Neutrophil (primary cell): ENCODE measurements at regions not wholly inside any gene's neighbourhood (a gene's known extent, or its start where the extent isn't known, plus 50 kb on each side); places are given as distances from the start of the nearest gene placed in this dataset.

ENCODE experiments used
- H3K27ac ChIP-seq: fragments of 200-600 bp; sonication (generic); 2 replicates; pipeline ENCODE4 v1.5.1; 2016; ENCODE audit warnings: mild to moderate bottlenecking, moderate library complexity
- H3K27me3 ChIP-seq: fragments of 200-600 bp; sonication (generic); 2 replicates; pipeline ENCODE4 v1.6.0; 2016; ENCODE audit warnings: mild to moderate bottlenecking
- H3K36me3 ChIP-seq: fragments of 200-600 bp; sonication (generic); 2 replicates; pipeline ENCODE4 v1.5.1; 2017
- H3K4me1 ChIP-seq, 2 experiments: fragments of 200-600 bp in 1 of 2; sonication (generic) in 1 of 2; 1 replicate in 1 of 2; 2 replicates in 1 of 2; pipeline versions ENCODE4 v1.5.1 to v1.6.1; 2013 to 2016; ENCODE audit warnings: low read depth in 1 of 2, low read length in 1 of 2, mild to moderate bottlenecking in 1 of 2, moderate library complexity in 1 of 2; ENCODE audit not compliant: control insufficient read depth in 1 of 2, insufficient read depth in 1 of 2
- H3K4me3 ChIP-seq, 2 experiments: fragments of 200-600 bp in 1 of 2; sonication (generic) in 1 of 2; 1 replicate in 1 of 2; 2 replicates in 1 of 2; pipeline ENCODE4 v1.5.1; 2013 to 2016; ENCODE audit warnings: low read depth in 1 of 2, low read length in 1 of 2, mild to moderate bottlenecking in 1 of 2, moderate library complexity in 1 of 2
- H3K9me3 ChIP-seq: fragments of 200-600 bp; sonication (generic); 2 replicates; pipeline ENCODE4 v1.5.1; 2016
- CTCF ChIP-seq: fragments of 200-600 bp; sonication (generic); IDR thresholded peaks from 2 replicates; pipeline ENCODE4 v1.5.1; 2016; ENCODE audit warnings: antibody characterized with exemption

DNA sequence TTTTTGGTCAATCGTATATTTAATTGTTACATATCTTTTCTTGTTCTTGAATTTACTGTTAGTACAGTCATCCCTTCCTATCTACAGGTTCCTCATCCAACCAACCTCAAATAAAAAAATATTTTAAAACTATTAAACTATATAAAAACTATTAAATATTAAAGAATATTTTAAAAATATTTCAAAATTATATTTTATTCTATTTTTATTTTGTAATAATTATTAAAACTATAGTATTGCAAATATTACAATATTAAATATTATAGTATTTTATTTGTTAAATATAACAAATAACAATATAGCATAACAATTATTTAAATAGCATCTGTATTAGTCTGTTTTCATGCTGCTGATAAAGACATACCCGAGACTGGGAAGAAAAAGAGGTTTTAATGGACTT lies 357.9 kb upstream of the GOLIM4 start:
- H3K9me3 ChIP-seq: no peaks in the 10 kb centered on the region
- no peaks in the 10 kb centered on the region for H3K36me3 ChIP-seq
- H3K27ac ChIP-seq: no peak overlapping the region
- TF ChIP-seq CTCF: no peak
- H3K27me3 ChIP-seq: no peaks in the 10 kb centered on the region
- H3K4me3 ChIP-seq: no peak overlapping the region
- H3K4me1 ChIP-seq: no peaks in the 10 kb centered on the region

DNA sequence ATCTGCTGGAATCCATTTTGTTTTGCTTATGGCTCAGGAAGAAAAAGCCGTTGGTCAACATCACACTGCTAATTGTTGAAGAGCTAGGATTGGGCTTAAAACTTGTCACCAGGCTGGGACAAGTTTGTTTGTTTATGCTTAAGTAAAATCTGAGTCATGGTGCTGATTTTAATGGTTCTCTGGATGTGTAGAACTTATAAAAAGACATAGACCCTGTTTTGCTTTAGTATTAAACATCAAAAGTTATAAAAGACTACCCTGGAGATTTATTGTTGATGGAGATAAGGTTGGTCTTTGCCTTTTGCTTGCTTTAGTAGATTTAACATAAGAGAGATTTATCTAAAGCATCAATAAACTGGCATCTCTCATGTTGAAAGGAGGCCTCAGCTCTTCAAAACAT lies 348.2 kb upstream of the GOLIM4 start:
- H3K9me3 ChIP-seq: no peaks in the 10 kb centered on the region
- H3K4me3 ChIP-seq: no peak overlapping the region
- no peak overlapping the region for H3K27ac ChIP-seq
- no peaks in the 10 kb centered on the region for H3K36me3 ChIP-seq
- H3K27me3 ChIP-seq: no peaks in the 10 kb centered on the region
- no peak for TF ChIP-seq CTCF
- no peaks in the 10 kb centered on the region for H3K4me1 ChIP-seq

DNA sequence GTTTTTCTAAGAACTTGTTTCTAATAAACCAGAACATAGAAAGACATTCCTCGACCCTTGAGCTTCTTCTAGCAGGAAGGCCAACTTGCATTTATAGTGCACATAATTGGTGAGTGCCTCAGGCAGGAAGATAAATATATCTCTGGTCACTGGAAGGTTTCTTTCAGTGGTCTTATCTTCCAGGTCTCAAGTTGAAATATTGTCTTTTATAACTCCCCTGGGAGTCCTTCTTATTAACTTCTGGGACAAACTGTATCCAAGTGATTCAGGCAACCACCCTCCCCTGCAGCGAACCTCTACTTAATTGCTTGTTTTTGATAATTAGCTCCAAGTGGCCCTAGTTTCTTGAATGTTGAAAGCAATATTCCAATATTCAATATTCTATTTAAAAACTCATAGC lies 346.8 kb upstream of the GOLIM4 start:
- TF ChIP-seq CTCF: no peak
- Histone ChIP-seq H3K4me3 (no peak overlapping the region), H3K27me3 (no peaks in the 10 kb centered on the region), H3K27ac (no peak overlapping the region), H3K36me3 (no peaks in the 10 kb centered on the region), H3K9me3 (no peaks in the 10 kb centered on the region), H3K4me1 (no peaks in the 10 kb centered on the region)

DNA sequence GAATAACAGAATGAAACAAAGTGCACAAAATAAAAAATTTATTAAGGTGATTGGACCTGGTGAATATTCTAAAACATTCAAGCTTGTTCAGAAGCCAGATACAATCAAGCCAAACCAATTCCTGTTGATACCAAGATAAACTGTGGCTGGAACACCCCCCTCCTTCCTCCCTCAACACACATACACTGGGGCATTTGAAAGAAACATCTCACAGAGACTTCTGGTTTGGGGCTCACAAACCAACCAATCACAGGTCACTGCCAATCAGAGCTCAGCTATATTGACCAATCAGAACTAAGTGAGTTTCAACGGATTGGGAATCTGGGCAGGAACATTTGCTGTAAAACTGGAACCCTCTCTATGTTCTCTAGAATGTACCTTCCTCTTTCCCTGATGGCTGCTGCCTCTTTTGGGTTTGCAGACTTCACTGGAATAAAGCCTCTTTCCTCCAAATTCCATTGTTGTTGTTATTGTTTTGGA lies 340.6 kb upstream of the GOLIM4 start:
- H3K9me3 ChIP-seq: no peaks in the 10 kb centered on the region
- no peaks in the 10 kb centered on the region for H3K36me3 ChIP-seq
- H3K27me3 ChIP-seq: no peaks in the 10 kb centered on the region
- H3K4me1 ChIP-seq: no peaks in the 10 kb centered on the region
- no peak for TF ChIP-seq CTCF
- no peak overlapping the region for H3K27ac ChIP-seq
- no peak overlapping the region for H3K4me3 ChIP-seq

DNA sequence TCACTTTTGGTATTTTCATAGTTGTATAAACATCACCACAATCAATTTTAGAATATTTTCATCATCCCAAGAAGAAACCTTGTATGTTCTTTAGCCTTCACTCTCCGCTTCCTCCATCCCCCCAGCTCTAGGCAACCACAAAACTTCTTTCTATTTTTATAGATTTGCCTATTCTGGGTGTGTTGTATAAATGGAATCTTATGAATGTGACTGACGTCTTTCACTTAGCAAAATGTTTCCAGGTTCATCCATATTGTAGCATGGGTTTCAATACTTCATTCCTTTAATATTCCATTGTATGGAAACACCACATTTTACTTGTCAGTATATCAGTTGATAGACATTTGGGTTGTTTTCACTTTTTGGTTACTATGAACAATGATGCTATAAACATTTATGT lies 335.8 kb upstream of the GOLIM4 start:
- no peaks in the 10 kb centered on the region for H3K36me3 ChIP-seq
- no peaks in the 10 kb centered on the region for H3K27me3 ChIP-seq
- H3K4me3 ChIP-seq: no peak overlapping the region
- no peak for TF ChIP-seq CTCF
- H3K4me1 ChIP-seq: no peaks in the 10 kb centered on the region
- no peak overlapping the region for H3K27ac ChIP-seq
- no peaks in the 10 kb centered on the region for H3K9me3 ChIP-seq

- Histone ChIP-seq H3K36me3 (no peaks in the 10 kb centered on the region), H3K4me3 (no peak overlapping the region)
- no peak for TF ChIP-seq CTCF
Measured at GRCh38 chr3:168427835-168428475, 332.2 kb upstream of the GOLIM4 start.

More at GRCh38 chr3:168427835-168428475, 332.2 kb upstream of the GOLIM4 start:
- Histone ChIP-seq H3K27ac (no peak overlapping the region), H3K9me3 (no peaks in the 10 kb centered on the region), H3K27me3 (no peaks in the 10 kb centered on the region), H3K4me1 (no peaks in the 10 kb centered on the region)
